ENCODE measurements at regions not wholly inside any gene's neighbourhood (a gene's known extent, or its start where the extent isn't known, plus 50 kb on each side); places are given as distances from the start of the nearest gene placed in this dataset.

DNA sequence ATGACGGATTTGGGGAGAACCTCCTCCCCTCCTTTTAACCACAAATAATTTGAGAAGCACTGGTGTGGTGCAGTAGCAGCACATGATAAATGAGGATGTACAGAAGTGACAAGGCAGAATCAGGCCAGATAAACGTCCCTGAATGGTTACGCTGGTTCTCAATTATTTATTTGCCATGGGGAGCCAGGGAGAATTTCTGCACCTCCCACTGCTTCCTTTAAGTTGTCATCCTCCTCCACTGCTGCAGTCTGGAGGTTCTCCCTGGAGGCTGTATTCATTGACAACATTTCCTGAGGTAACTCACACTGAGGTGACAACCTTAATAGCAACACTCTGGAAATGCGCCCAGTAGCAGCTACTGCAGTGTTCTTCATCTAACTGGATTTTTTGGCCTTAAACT, 308.9 kb upstream of the SLITRK1 start:
- TF ChIP-seq, protein P1, sequence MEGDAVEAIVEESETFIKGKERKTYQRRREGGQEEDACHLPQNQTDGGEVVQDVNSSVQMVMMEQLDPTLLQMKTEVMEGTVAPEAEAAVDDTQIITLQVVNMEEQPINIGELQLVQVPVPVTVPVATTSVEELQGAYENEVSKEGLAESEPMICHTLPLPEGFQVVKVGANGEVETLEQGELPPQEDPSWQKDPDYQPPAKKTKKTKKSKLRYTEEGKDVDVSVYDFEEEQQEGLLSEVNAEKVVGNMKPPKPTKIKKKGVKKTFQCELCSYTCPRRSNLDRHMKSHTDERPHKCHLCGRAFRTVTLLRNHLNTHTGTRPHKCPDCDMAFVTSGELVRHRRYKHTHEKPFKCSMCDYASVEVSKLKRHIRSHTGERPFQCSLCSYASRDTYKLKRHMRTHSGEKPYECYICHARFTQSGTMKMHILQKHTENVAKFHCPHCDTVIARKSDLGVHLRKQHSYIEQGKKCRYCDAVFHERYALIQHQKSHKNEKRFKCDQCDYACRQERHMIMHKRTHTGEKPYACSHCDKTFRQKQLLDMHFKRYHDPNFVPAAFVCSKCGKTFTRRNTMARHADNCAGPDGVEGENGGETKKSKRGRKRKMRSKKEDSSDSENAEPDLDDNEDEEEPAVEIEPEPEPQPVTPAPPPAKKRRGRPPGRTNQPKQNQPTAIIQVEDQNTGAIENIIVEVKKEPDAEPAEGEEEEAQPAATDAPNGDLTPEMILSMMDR (IDR thresholded peaks at IDR 0.05) = no peak
- TF ChIP-seq POLR2AphosphoS5 (IDR thresholded peaks at IDR 0.05) (no peak), POLR2A (IDR thresholded peaks at IDR 0.05) (no peak)

Measured in breast epithelium (tissue), 3 donors.